HG02571 (cell line): ENCODE measurements at regions not wholly inside any gene's neighbourhood (a gene's known extent, or its start where the extent isn't known, plus 50 kb on each side); places are given as distances from the start of the nearest gene placed in this dataset.
"Not testable (repeated sequence)": the region's sequence is repeated elsewhere in the genome, so short reads cannot be mapped to it uniquely, and the experiment has no call there.

Experiments used
- ATAC-seq: cut with Tn5 transposase; IDR thresholded peaks from one replicate; pipeline ENCODE4 v1.9.1; 2021; ENCODE audit warnings: mild to moderate bottlenecking, moderate library complexity; ENCODE audit not compliant: unreplicated experiment

DNA sequence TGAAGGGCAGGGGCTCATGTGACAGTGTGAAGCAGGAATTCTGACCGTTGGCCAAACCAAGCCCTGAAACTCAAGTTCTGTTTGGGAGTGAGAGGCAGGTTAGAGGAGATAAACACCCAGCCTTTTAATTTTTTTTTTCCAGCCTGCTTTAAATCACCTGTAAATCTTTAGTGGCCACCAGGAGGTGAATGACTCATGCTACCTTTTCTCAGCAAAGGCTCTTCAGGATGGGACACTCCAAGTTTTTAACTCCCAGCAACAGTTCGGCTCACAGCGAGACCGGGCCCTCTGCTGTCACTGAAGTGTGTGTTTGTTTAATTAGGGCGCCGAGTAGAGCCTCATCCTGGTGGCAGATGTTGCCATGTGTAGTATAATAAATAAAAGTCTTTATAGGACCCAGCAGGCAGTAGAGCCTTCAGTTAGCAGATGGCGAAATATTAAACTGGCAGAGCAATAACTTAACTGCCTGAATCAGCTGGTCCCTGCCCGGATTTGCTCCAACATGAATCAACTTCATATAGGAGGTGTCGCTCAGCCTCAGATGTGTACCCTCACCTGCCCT lies 180.3 kb downstream of the NPIPA7 start:
- not testable (repeated sequence) for ATAC-seq

DNA sequence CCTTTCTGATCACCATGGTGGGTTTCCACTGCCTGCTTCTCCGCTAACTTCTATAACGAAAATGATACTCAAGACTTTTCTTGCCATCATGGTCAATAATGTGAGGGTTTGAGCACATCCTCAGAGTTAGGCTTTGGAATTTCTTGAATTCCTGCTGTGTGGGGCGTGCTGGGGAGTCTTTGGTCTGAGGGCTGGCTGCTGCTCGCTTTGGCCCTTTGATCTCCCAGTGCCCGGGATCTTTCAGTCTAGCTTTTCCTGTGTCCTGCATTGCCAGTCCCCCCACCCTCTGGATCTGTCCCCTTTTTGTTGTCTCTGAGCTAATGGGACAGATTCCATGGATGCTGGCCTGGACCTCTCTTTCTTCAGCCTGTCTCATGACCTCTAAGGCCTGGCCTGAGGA lies 182.6 kb downstream of the NPIPA7 start:
- not testable (repeated sequence) for ATAC-seq

DNA sequence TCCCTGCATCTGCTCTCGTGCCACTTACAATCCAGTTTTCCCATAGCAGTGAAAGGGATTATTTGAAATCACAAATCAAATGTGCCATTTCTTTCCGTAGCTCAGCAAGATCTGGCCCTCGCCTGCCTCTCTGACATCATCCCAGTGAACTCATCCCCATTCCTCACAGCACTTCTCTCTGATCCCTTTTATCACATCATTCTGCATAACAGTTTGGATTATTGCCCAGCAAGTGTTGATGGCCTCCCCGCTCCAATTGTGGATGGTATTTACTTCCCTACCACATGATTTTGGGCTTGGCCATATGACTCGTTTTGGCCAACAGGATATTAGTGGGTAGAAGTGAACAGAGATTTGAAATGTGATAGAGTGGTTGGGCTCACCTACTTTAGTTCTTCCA lies 185.0 kb downstream of the NPIPA7 start:
- ATAC-seq: not testable (repeated sequence)

DNA sequence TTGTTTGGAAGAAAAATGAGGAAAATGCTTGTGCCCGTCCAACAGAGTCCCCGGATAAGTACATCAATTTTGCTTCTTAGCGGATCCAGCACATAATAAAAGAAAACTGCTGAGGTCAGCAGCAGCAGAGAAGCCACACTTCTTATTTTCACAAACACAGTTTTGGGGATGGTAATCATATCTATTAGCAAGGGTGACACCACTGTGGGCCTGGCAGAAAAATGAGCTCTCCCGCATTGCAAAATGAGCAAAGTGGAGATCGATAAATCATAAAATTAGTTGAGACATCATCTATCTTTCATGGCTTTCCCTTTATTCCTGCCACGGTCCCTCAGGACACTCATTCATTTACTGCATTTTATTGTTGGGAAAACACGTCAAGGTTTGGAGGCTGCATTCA lies 186.4 kb downstream of the NPIPA7 start:
- not testable (repeated sequence) for ATAC-seq

DNA sequence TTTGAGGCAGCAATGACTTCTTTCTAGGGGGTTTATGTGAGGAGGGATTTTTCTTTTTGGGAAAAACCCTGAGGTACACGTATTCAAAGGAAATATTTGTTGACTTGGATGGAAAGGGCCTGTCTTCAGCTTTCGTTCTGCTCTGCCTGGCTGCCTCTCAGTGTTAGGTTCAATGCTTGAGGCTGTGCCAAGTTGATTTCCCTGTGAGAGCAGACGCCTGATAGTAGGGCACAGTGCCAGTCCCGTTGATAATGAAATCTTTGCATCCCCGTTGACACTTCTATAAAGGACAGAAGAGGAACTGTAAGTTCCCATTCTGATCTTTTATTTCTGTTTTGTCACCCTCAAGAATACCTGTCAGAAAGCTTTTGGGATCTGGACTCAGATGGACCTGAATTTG lies 191.1 kb downstream of the NPIPA7 start:
- ATAC-seq: not testable (repeated sequence)

DNA sequence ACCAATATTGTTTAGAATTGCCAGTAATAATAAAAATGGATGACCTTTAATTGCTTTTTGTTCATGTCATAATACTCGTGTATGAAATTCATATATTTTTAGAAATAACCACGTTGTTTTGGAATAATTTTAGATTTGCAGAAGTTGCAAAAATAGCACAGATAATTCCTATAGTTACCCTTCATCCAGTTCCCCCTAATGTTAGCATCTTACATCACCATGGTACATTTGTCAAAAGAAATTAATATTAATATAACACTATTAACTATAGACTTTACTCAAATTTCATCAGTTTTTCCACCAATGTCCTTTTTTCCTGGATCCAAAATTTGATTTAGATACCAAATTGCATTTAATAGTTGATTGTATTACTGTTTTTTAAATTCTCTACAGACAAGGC lies 191.9 kb downstream of the NPIPA7 start:
- not testable (repeated sequence) for ATAC-seq

DNA sequence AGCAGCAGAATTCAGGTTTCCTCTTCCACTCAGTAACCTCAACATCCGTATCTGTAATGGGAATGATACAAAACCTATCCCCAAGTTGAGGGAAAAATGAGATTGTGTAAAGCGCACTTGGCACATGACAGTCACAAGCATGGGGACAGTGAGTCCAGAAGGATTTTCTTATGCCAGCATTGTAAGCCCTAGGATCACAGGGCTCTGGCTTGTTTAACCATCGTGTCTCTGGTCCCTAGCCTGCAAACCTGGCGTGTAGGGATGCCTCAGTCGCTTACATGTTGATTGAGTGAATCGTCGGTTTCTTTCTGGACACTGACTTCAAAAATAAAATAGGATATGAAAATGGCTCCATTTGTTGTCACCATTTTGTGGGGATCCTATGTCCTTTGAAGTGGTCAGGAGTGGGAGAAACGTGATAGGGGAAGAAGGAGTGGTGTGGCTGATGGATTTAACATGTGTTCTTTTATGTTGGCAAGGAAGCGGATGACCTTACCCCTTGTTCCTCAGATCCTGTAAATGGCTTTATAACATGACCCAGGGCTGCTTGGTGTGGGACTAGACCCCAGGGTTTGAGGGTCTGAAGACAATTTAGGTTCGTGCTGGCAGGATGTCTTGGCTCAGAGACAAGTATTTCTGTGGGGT lies 193.3 kb downstream of the NPIPA7 start:
- not testable (repeated sequence) for ATAC-seq

DNA sequence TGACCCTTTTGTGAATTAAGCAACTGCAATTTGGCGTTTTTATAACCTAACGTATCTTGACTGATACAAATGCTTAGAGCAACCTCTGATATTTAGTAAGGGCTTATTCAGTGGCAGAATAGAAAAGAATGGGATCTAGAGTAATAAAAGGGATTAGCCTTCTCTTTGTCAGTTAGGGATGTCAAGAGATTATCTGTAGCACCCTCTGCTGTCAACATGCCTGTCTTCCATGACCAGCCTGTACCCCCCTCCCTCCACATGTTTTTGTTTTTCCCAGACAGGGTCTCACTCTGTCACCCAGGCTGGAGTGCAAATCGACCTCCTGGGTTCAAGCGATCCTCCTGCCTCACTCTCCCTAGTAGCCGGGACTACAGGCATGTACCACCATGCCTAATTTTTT lies 198.1 kb downstream of the NPIPA7 start:
- not testable (repeated sequence) for ATAC-seq

DNA sequence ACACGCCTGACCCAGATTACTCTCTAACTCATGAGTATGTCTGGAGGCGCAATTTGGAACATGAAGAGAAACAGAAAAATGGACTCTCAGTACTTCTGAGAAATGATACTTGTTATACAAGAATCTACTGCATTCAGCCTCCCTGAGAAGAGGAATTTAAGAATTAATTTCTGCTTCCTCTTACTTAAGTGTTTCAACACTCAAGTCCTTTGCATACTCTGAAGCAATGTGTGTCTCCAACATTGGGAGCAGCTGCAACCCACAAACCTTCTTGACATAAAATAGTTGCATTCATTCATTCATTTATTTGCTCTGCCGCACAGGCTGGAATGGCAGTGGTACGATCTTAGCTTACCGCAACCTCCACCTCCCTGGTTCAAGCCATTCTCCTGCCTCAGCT lies 199.8 kb downstream of the NPIPA7 start:
- no peak for ATAC-seq

DNA sequence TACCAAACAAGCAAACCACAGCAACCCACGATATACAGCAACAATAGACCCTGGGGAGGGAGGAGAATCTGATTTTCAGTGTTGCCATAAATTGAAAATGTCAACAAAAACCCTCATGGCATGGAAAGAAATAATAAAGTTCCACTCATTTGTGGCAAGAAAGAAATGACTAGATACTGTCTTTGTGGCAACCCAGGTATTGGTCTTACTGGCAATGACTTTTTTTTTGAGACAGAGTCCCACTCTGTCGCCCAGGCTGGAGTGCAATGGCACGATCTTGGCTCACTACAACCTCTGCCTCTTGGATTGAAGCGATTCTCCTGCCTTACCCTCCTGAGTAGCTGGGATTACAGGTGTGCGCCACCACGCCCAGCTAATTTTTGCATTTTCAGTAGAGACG lies 204.0 kb downstream of the NPIPA7 start:
- not testable (repeated sequence) for ATAC-seq

DNA sequence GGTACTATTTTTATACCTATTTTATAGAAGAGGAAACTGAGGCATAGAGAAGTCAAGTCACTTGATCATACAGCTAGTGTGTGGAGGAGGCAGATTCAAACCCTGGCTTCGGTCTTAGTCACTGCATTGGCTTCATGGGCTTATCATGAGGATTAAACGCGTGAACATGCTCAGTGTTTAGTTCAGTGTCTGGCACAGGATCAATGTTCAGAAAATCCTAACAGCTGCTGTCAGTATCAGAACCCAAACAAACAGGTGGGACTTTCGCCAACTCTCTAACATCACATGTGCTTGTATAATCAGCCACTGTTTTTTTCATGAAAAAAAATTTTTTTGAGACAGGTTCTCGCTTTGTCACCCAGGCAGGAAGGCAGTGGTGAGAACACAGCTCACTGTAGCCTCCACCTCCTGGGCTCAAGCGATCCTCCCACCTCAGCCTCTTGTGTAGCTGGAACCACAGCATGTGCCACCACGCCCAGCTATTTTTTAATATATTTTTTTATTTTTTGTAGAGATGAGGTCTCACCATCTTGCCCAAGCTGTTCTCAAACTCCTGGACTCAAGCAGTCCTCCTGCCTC lies 207.2 kb downstream of the NPIPA7 start:
- not testable (repeated sequence) for ATAC-seq

DNA sequence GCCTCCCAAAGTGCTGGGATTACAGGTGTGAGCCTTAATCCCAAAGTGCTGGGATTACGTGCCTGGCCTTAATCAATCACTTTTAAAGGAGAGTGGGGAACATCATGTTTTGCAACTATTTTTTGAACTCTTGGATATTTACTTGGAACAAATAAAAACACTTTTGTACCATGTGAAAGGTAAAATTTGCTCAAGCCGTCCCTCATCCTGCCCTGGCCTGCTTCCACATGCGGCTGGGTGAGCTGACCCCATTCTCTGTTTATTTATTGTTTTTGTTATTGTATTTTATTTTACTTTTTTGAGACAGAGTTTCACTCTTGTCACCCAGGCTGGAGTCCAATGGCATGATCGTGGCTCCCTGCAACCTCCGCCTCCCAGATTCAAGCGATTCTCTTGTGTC lies 208.0 kb downstream of the NPIPA7 start:
- not testable (repeated sequence) for ATAC-seq

DNA sequence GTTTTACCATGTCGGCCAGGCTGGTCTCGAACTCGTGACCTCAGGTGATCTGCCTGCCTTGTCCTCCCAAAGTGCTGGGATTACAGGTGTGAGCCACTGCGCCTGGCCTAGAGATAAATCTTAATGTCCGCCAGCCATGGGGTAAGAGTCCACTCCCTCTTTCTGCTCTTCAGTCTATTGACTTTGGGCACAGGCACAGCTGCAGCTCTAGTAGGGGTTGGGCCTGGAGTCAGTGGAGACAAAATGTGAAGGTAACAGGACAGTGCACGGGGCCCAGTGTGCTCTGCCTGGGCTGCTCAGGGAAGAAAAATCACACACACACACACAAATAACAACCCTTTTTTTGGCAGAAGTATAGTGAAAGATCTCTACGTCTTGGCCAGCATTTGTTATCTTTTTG lies 209.5 kb downstream of the NPIPA7 start:
- not testable (repeated sequence) for ATAC-seq

DNA sequence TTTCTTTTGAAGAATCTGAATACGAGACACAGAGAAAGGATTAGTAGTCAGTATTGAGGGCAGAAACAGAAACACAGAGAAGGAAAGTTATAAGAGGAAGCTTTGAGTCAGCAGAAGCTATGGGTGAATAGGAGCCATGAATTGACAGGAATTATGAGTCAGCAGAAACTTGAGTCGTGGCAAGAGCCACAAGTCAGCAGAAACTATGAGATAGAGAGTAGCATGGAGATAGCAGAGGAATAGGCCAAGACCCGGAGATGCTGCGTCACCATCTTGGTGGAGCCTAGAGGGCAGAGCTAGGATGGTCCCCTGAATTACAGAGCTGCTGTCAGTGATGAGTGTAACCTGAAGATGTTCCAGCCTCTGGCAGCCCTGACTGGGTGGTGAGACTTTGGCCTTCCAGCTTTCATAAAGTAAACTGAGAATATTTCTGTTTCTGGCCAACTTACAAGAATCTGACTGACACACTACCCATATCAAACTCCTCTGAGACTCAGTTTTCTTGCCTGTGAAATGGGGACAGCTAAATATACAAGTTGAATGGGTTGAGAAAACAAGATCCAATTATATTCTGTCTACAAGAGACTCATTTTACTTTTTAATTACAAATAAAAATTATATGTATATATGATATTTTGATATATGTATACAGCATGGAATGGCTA lies 211.8 kb downstream of the NPIPA7 start:
- peak; percentile 40 for ATAC-seq

DNA sequence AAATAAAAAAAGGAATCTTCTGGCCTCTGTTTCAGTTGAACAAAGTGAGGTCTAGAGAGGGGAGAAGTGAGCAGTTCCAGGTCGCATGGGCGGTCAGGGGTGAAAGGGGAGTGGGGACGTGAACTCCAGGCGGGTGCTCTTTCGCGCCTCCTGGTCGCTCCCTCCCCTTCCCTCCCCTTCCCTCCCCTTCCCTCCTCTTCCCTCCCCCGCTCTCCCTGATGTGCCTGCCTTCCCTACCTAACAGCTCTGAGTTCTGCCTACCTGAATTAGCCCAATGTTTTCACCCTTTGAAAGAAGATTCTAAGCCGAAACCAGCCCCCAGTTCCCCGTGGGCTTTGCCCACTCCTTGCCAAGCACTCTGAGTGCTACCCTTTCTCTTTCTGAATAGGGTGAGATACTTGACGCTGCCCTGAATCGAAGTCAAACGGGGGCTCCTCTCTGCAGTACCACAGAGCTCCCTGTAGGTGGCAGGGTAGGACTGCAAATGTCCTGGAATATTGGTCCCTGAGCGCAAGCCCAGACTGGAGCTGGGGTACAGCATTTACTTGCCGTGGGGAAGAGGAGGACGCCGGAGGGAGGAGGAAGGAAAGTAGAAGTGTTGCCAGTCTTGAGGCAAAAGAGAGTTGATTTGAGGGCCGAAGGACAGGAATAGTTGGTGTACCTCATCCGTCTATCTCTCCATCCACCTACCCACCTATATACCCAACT lies 214.4 kb downstream of the NPIPA7 start:
- ATAC-seq: not testable (repeated sequence)

DNA sequence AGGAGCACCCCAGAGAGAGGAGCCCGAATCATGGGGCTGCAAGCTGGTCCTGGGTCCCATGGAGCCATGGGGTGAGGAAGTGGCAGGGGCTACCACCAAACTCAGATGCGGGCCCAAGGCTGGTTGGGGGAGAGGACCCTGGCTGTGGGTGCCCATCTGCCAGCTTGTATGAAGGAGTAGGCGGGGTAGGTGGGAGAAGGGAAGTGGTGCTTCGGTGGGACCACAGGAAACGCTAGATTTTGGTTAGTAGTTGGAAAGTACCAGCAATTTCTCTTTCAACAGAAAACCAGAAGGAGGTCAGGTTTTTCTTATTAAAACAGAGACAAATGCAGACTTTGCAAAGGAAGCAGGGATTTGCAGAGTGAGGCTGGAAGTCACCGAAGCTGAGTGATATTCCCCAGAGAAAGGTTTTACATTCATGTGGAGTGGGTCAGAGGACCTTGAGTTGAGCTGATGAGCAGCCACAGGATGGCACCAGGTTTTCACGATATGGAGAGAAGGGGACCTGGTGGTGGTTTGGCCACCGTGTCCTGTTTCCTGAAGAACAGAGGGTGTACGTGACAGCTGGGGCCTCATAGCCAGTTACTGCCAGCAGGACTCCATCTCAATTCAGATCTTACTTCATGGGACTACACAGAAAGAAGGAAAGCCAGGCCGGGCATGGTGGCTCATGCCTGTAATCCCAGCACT lies 216.2 kb downstream of the NPIPA7 start:
- not testable (repeated sequence) for ATAC-seq

DNA sequence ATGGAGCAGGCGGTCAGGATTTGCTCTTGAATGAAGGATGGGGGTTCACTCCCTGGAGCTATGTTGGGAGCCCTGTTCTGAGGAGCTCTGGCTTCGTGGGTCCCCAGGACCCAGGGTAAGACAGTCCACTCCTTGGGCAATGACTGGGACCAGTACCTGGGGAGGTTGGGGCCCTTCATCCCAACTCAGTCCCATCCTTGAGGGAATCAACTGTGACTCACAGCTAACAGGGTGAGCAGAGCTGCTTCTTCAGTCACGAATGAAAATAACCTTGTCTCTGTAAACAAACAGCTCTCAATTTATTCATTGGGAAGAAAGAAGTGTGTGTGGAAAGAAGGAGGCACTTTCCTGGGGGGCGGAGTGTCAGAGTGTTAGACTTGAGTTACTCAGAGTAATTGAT lies 222.3 kb downstream of the NPIPA7 start:
- ATAC-seq: not testable (repeated sequence)

DNA sequence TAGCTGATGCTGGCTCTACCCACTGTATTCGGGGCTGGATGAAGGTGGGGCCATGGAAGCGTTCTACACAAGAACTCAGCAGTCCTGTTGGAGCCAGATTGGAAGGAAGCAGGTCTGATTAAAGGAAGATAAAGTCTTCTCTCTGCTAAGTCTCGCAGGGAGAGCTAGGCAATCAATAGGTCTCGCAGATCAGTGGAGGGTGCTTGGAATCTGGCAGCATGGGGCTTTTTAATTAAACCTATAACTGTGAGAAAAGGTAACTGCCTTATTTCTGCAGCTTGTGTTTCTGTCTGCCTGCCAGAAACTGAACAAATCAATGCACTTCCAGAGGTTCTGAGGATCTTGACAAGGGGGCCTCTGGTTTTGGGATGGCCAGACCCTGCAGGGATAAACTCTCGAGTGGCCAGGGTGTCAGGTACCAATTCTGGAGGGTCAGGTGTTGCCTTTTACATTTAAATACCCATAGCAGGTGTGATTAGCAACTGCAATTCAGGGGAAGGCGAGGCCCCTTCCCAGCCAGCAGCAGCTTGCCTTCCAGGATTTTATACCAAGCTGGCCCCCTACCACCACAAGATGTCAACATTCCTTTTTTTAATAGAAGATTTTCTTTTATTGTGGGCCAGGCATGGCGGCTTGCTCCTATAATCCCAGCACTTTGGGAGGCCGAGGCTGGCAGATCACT lies 228.6 kb downstream of the NPIPA7 start:
- ATAC-seq: not testable (repeated sequence)

DNA sequence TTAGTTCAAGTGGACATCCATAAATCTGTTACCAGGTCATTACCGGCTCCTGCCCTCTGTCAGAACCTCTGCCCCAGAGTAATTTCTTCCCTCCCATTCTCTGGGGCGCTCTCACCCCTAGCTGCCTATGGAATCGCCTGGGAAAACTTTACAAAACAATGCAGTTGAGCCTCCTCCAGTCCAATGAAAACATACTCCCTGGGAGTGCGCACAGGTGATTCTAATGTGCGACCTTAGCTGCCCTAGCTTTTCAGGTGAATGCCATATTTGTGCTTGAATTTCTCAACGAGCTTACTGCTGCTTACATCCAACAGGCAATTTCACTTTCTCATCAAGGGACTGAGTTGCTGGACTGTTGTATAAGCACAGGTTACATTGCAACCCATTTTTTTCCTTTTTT lies 230.7 kb downstream of the NPIPA7 start:
- not testable (repeated sequence) for ATAC-seq

DNA sequence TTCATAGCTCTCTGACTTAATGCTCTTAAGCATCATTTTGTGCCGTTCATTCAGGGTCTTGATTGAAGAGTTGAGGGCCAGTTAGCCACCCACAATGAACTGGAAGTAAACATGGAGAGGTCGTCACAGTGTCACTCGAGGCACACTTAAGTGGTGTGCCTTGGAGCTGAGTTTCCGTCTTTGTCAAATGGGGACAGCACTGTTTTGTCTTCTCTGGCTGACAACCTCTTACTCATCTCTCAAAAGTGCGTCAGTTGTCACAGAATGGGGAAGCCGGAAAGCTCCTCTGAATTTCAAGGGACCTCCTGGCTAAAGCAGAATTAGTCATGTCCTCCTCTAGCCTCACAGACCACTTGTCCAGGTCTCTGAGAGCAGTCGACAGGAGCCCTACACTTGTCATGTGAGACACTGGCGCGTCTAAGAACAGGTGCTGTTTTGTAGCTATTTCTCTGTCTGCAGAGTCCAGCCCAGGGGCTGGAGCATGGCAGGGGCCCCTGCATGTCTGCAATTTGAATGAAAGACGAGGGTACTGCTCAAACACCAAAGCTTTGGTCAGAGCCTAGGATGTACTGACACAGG lies 231.5 kb downstream of the NPIPA7 start:
- ATAC-seq: not testable (repeated sequence)
